ENCODE measurements at regions not wholly inside any gene's neighbourhood (a gene's known extent, or its start where the extent isn't known, plus 50 kb on each side); places are given as distances from the start of the nearest gene placed in this dataset.

- TF ChIP-seq ZNF8 (CRISPR knock-in tag; IDR thresholded peaks at IDR 0.05), result no peak
- TF ChIP-seq, protein P1, sequence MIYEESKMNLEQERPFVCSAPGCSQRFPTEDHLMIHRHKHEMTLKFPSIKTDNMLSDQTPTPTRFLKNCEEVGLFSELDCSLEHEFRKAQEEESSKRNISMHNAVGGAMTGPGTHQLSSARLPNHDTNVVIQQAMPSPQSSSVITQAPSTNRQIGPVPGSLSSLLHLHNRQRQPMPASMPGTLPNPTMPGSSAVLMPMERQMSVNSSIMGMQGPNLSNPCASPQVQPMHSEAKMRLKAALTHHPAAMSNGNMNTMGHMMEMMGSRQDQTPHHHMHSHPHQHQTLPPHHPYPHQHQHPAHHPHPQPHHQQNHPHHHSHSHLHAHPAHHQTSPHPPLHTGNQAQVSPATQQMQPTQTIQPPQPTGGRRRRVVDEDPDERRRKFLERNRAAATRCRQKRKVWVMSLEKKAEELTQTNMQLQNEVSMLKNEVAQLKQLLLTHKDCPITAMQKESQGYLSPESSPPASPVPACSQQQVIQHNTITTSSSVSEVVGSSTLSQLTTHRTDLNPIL (CRISPR knock-in tag; IDR thresholded peaks at IDR 0.05; ENCODE audit: low read depth), result no peak
- no peak for TF ChIP-seq BACH2 (CRISPR knock-in tag; IDR thresholded peaks at IDR 0.05; ENCODE audit: borderline replicate concordance)
- TF ChIP-seq GLIS3 (CRISPR knock-in tag; IDR thresholded peaks at IDR 0.05), result no peak
- ATAC-seq, result no peak
Measured at GRCh38 chr1:223486932-223487886, 94.0 kb downstream of the CCDC185 start.

- no peak for ATAC-seq
- TF ChIP-seq GLIS3 (CRISPR knock-in tag; IDR thresholded peaks at IDR 0.05) (no peak), ARNTL (CRISPR knock-in tag; IDR thresholded peaks at IDR 0.05; ENCODE audit: borderline replicate concordance, low read depth) (no peak)
- TF ChIP-seq, protein P2, sequence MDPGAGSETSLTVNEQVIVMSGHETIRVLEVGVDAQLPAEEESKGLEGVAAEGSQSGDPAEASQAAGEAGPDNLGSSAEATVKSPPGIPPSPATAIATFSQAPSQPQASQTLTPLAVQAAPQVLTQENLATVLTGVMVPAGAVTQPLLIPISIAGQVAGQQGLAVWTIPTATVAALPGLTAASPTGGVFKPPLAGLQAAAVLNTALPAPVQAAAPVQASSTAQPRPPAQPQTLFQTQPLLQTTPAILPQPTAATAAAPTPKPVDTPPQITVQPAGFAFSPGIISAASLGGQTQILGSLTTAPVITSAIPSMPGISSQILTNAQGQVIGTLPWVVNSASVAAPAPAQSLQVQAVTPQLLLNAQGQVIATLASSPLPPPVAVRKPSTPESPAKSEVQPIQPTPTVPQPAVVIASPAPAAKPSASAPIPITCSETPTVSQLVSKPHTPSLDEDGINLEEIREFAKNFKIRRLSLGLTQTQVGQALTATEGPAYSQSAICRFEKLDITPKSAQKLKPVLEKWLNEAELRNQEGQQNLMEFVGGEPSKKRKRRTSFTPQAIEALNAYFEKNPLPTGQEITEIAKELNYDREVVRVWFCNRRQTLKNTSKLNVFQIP (CRISPR knock-in tag; IDR thresholded peaks at IDR 0.05; ENCODE audit: borderline replicate concordance, low read depth), result no peak
Measured at GRCh38 chr1:223487887-223488259, 94.7 kb downstream of the CCDC185 start.

DNA sequence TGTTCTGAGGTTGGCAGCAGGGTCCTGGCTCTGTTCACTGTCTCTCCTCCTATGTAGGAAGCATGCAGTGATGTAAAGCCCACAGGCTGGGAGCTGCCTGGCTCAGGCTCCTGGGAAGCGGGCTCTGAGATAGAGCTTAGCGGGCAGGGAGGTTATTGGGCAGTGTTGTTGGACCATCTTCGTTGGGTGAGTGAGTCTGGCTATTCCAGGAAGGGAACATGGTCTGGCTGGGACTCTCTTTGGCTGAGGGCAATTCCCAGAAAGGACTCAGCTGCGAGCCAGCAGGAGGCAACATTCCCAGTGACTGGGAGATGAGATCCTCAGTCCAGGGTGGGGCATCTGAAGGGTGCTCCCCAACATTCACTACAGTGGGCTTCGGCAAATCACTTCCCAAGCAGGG is 96.2 kb downstream of the CCDC185 start:
- no peak for ATAC-seq
- TF ChIP-seq ESRRG (CRISPR knock-in tag; IDR thresholded peaks at IDR 0.05) (no peak), ZFP3 (CRISPR knock-in tag; IDR thresholded peaks at IDR 0.05) (no peak), PPARA (CRISPR knock-in tag; IDR thresholded peaks at IDR 0.05; ENCODE audit: borderline replicate concordance) (no peak), ZNF8 (CRISPR knock-in tag; IDR thresholded peaks at IDR 0.05) (no peak)

- TF ChIP-seq PPARA (CRISPR knock-in tag; IDR thresholded peaks at IDR 0.05; ENCODE audit: borderline replicate concordance) (no peak), ESRRG (CRISPR knock-in tag; IDR thresholded peaks at IDR 0.05) (no peak), ZNF70 (CRISPR knock-in tag; IDR thresholded peaks at IDR 0.05) (no peak), RARB (CRISPR knock-in tag; IDR thresholded peaks at IDR 0.05) (no peak), GLIS3 (CRISPR knock-in tag; IDR thresholded peaks at IDR 0.05) (no peak), BACH2 (CRISPR knock-in tag; IDR thresholded peaks at IDR 0.05; ENCODE audit: borderline replicate concordance) (no peak), ZFP30 (CRISPR knock-in tag; IDR thresholded peaks at IDR 0.05) (no peak), TOX (CRISPR knock-in tag; IDR thresholded peaks at IDR 0.05; ENCODE audit: borderline replicate concordance) (no peak), PATZ1 (CRISPR knock-in tag; IDR thresholded peaks at IDR 0.05; ENCODE audit: borderline replicate concordance) (no peak), ZFP3 (CRISPR knock-in tag; IDR thresholded peaks at IDR 0.05) (no peak), CSDC2 (CRISPR knock-in tag; IDR thresholded peaks at IDR 0.05) (no peak), ZC3H10 (CRISPR knock-in tag; IDR thresholded peaks at IDR 0.05) (no peak), ZNF8 (CRISPR knock-in tag; IDR thresholded peaks at IDR 0.05) (no peak), SNAI2 (CRISPR knock-in tag; IDR thresholded peaks at IDR 0.05) (no peak)
- no peak for ATAC-seq
Measured at GRCh38 chr1:223490256-223490655, 97.0 kb downstream of the CCDC185 start.
